GM18907 (cell line): ENCODE measurements at regions not wholly inside any gene's neighbourhood (a gene's known extent, or its start where the extent isn't known, plus 50 kb on each side); places are given as distances from the start of the nearest gene placed in this dataset.

ENCODE experiments used
- ATAC-seq: cut with Tn5 transposase; IDR thresholded peaks from one replicate; pipeline ENCODE4 v1.9.1; 2021; ENCODE audit warnings: mild to moderate bottlenecking, moderate library complexity; ENCODE audit not compliant: unreplicated experiment

DNA sequence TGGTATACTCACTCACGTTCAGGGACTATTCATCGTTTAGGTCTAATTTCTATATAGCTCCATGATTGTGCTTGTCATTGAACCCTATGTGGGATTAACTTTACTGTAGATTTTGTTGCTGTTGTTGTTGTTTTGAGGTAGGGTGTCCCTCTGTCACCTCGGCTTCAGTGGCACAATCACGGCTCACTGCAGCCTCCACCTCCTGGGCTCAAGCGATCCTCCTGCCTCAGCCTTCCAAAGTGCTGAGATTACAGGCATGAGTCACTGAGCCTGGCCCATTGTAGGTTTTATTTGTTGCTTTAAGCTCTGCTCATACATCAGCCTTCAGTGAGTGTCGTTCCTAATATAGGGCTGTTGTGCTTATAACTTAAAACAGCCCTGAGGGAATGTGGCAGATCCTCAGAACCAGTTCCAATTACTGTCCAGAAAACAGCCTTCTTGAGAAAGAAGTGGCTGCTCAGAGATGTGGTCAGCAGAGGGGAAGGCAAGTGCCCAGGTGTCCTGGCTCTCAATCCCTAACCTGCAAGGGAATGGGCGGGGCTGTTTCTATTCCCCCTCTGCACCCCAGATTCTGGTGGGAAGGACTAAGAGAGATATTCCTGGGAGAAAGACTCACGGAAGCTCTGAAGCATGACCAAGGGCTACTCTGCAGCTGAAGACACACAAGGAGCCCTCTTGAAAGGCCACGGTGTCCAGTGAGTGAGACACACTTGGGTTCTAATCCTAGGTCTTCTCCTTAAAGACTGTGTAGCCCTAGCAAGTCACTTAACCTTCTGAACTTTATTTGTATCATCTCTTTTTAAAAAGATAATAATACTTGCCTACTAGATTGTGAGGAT is 79.6 kb upstream of the LCLAT1 start:
- no peak for ATAC-seq

DNA sequence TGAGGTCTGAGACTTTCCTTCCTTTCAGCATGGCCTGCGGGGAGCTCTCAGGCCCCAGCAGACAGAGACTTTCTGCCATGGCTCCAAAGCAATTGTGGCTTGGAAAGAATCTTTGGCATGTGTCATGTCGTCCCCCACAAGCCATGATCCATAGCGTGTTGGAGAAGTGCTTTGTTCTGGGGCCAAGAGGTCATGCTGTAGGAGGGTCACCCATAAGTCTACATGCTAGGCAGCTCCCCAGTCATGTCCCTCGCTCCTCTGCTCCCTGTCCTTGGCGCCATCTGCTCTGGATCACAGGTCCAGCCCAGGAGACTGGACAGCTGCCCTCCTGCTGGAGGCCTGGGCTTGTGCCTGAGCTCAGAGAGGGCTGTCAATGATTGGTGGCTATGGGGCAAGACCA is 78.8 kb upstream of the LCLAT1 start:
- no peak for ATAC-seq

DNA sequence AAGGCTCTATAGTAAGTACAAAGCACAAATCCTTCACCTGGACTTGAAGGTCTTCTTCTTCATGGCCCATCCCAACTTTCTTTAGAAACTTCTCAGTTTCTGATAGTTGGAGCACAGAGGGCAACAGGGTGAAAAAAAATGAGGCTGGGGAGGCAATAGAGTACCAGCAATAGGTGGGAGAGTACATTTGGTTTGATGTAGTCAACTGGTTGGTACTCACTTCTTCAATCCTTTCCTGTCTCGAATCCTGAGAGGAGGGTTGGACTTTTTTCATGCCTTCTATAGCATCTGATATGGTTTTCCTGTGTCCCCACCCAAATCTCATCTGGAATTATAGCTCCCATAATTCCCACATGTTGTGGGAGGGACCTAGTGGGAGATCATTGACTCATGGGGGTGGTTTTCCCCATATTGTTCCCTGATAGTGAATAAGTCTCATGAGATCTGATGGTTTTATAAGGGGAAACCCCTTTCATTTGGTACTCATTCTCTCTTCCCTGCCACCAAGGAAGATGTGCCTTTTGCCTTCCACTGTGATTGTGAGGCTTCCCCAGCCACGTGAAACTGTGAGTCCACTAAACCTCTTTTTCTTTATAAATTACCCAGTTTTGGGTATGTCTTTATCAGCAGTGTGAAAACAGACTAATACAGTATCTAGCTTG is 75.9 kb upstream of the LCLAT1 start:
- ATAC-seq: no peak

DNA sequence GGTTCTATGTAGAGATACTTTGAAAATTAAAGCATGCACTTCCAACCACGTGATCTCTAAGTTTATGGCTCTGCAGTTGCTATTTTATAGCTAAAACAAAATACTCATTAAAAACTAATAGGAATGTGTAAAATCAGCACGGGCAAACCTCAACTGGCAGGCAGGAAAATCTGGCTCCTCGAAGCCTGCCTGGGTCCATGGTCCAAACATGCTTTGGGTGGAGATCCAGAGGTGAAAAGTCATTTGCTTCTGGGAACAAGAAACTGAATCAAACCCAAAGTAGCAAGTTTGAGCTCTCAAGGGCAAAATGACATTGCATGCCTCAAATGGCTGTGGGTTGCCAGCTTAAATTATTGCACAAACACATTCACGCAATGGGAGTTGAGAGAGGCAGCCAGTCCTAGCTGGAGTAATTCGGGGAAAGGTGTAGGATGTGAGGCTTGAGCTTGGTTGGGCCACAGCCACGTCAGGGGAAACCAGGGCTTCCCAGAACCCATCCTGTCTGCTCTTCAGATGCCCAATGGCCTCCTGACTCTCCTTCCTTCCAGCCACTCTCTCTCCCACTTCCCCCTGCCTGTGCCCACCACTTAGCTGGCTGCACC is 75.2 kb upstream of the LCLAT1 start:
- ATAC-seq: no peak

DNA sequence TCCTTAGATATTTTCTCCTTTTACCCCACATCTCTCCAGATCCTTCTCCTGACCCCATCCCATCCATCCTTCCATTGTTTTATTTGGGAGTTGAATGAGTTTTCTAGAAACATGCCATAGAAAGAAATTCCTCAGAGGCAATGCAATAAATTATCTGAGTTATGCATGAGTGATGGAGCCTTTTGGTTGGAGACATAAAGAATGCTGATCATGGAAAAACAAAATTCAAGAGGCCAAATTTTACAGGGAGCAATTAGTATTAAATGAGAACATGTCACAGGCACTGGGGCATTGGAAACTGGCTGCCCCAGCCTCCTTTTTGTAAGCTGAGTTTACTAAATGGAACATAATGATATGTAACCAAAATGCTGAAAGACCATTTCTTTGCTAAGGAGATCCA is 74.2 kb upstream of the LCLAT1 start:
- no peak for ATAC-seq

DNA sequence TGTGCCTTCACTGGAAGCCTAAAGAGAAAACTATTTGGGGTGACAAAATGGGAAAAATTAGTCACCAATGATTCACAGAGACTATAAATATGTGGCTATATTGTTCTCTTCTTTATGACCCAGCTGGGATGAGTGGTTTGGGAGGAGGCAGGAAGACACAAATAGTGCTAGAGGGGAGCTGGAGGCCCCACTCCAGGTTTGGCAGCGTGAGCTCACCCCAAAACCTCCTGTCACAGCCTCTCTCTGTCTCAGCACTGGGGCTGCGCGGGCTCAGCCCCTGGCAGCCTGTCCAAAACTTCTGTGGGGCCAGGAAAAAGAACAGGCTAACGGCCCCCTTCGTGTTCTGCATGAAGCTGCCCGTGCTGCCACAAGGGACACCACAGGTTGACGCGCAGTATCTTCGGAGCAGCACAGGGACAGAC is 73.2 kb upstream of the LCLAT1 start:
- no peak for ATAC-seq

DNA sequence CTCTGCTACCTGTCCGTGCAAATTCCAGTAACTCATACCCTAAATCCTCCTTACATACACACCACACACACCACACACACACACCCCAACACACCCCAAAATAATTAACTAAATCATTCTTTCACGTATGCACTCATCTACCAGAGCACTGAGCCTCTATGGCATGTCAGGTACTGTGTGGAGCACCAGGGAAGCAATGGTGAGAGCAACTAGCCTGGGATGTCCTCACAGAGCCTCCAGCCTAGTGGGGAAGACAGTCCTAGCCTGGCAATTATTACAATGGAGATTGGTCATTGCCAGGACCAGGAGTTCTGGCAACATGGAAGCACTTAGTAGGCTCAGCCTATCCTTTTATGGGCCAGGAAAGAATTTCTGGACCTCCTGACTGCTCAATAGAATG is 72.7 kb upstream of the LCLAT1 start:
- ATAC-seq: no peak

DNA sequence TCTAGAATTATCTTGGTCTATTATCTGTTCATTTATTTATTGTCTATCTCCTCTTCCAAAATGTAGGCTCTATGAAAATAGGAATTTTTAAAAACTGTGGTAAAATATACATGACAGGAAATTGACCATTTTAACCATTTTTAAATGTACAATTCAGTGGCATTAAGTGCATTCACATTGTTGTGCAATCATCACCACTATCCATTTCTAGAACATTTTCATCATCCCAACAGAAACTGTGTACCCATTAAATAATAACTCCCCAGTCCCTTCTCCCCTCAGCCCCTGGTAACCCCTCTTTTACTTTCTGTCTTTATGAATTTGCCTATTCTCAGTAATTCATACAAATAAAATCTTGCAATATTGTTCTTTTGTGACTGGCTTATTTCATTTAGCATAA is 71.1 kb upstream of the LCLAT1 start:
- ATAC-seq: no peak

DNA sequence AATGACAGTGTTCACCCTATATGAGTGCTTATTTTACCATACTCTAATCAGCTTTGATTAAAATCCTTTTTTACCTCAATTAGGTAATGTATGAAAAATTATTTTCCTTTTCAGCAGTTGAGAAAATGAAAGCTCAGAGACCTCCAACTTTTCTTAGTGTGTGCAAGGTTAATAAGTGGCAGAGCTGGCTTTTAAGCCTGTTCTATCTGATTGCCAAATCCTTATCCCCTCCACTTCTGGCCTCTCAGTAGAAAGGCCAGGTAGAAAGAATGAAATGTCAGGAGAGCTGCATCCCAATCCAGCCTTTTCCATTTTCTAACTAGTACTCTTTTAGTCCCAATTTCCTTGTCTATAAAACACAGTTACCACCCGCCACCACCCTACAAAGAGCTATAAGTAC is 67.6 kb upstream of the LCLAT1 start:
- no peak for ATAC-seq

DNA sequence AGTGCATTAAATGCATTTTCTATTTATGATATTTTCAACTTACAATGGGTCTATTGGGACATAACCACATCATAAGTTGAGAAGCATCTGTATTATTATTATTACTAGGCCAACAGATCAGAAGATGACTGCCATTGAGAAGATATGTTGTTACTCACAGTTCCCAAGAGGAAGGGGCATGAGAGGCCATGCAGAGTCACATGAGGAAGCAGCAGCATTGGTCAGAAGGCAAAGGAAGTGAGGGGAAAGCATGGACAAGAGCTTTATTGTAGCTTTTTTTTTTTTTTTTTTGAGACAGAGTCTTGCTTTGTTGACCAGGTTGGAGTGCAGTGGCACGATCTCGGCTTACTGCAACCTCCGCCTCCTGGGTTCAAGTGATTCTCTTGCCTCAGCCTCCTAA is 66.2 kb upstream of the LCLAT1 start:
- ATAC-seq: no peak

DNA sequence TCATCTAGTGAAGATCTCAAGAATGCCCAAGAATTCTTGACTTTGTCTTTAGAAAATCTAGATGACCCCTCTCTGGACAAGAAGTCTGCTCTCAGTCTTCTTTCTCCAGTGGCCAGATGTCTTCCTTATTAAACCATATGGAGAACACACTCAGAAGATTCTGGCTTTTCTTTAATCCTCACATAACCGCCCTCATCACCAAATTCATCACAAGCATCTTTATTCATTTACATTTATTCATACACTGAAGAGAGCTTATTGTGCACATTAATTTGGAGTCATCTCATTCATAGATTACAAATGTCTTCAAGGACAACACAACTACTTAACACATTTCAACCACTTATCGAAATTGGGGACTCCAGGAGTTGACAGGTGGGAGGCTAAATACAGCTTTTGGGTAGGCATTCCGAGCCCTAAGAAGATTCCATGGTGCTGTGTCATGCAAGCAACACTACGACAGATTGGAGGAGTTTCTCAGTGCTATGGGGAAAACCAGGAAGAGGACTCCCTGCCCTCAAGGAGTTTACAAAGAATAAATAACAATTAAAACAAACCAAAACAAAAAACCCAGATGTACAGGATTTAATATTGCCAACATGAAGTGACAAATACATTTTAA is 64.8 kb upstream of the LCLAT1 start:
- ATAC-seq: no peak

DNA sequence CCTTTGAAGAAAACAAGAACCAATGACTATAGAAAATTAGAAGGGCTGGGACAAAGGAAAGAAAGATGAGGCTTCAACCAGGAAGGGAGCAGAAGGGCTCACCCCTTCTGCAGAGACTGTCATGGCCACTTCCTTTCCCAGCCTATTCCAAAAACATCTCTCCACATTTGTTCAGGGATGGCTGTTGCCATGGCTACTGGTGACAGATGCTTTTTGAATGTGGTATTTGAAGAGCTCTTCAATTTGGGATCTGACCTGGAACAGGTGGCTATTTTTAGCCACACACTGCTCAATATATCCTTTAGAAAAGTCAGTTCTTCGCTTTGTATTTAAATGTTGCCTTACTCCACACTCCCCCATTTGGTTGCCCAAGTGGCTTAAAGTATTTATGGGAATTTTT is 64.1 kb upstream of the LCLAT1 start:
- no peak for ATAC-seq

DNA sequence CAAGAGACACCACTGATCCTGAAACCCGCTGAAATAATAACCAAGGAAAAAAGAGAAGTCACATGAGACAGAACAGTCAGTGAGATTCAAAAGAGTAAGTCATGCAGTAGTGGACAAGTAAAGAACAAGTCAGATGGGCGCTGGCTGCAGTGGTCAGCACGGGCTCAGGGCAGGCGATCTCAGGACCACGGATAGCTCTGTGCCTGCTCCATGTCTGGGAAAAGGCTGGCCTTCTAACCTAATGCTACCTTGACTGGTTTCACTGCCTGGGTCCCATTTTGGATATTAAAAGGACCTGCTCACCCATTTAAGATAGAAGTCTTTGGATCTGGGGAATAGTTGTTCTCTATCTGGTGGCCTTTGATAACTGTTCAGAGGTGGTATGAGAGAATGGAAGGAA is 61.7 kb upstream of the LCLAT1 start:
- no peak for ATAC-seq

DNA sequence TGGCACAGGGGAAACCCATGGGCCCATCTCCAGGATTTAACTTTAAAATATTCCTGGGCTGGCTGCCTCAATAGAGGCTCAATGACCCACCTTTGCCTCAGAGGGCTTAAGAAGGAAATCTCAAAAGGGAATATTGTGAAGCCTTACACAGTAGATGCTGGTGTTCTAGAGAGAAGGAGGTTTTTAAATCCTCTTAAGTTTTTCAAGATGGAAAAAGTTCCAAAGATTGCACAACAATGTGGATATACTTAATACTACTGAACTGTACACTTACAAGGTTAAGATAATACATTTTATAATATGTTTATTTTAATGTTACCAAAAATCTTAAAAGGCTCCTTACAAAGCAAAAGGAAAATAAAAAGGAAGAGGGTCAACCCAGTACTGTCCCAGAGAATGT is 54.9 kb upstream of the LCLAT1 start:
- ATAC-seq: no peak

DNA sequence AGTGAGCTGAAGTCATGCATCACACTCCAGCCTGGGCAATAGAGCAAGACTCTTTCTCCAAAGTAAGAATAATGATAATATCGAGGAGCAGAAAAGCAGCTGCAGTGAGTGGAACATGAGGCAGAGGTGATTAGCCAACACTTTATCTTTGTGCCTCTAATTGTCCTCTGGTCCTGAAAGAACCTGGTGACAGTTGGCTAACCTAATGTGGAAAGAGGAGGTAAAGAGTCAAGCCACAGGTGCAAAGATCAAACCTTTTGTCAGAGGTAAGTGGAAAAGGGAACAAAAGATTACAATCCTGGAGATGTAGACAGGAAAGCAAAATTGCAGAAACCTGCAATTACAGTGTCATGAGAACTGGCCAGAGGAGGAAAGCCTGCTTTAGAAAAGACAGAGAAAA is 53.5 kb upstream of the LCLAT1 start:
- ATAC-seq: no peak

DNA sequence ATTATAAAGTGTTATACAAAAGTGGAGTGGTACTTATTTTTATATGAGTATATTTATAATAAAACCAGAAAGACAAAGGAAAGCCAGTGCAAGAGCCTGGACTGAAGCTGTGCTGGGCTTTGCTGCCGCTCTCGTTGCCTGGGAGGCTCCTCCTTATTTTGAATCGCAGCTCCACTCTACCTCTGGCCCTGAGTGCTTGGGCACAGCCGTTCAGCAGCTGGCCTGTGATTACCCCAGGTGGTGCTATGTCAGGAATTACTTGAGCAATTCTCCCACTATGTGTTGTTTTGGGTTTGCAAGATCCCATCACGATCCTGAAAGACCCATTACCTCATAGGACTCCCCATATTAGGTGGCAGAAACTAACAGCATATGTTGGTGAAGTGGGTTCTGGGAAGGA is 53.0 kb upstream of the LCLAT1 start:
- no peak for ATAC-seq

DNA sequence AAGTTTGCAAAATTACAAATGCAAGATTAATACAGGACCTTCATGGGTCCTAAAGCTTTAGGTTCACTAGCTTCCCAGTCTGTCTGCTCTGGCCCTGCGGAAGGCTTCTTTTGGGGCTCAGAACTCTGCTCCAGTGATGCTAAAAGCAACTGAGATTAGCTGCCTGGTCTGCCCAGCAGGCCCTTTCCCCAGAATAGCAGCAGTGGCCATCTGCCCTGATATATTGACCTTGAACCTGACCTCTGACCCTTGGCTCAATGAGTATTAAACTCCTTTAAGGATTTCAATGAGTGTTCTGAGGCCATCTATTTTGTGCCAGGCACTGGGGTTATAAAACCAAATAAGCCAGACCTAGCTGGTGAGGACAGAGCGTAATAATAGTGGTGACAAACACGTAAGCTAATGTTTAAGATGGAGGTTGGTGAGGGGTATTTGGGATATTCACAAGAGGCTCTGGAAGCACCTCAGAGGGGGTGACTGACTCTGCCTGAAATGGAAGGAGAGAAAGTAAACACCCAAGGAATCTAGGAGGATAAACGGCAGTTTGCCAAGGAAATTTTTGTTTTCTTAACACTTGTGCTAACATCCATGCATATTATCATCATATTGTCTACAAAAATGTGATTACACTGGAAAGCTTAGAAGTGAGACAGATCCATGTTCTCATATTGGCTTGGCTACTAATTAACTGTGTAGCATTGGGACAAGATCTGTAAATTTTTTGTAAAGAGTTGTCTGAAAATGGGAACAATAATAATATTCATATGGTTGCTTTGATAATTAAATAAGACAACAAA is 50.4 kb upstream of the LCLAT1 start:
- ATAC-seq: no peak
